NCI-H128 (cell line): ENCODE measurements at regions not wholly inside any gene's neighbourhood (a gene's known extent, or its start where the extent isn't known, plus 50 kb on each side); places are given as distances from the start of the nearest gene placed in this dataset.
"Not testable (repeated sequence)": the region's sequence is repeated elsewhere in the genome, so short reads cannot be mapped to it uniquely, and the experiment has no call there.

ENCODE experiments used
- DNase-seq: peaks from one replicate; lab custom pipeline; 2025; ENCODE audit not compliant: unreplicated experiment; lab: John Stamatoyannopoulos, UW

- no peak for DNase-seq
Observed at GRCh38 chr6:146984251-146984924, 219.8 kb upstream of the STXBP5 start.

DNA sequence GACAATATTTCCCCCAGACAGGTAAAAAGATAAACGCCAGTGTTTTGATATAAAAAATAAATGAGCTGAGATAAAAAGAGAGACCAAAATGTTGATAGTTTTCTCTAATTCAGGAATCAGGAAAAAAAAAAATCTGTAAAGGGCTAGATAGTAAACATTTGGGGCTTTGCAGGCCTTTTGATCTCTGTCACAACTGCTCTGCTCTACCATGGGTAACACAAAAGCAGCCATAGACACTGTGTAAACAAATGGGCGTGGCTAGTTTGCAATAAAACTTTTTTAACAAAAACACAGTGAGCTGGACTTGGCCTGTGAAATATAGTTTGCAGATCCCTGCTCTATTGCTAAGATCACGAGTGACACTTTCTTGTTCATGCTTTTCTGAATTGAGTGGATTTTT lies 219.1 kb upstream of the STXBP5 start:
- no peak for DNase-seq

- no peak for DNase-seq
Observed at GRCh38 chr6:146985966-146986365, 218.3 kb upstream of the STXBP5 start.

GRCh38 chr6:146987938-146988337 lies 216.3 kb upstream of the STXBP5 start:
- not testable (repeated sequence) for DNase-seq

- no peak for DNase-seq
Observed at GRCh38 chr6:146989860-146990259, 214.4 kb upstream of the STXBP5 start.

- no peak for DNase-seq
Observed at GRCh38 chr6:146990284-146990683, 213.9 kb upstream of the STXBP5 start.

- DNase-seq: no peak
Observed at GRCh38 chr6:146990821-146991798, 213.1 kb upstream of the STXBP5 start.

GRCh38 chr6:146997062-146997461 lies 207.2 kb upstream of the STXBP5 start:
- no peak for DNase-seq

DNA sequence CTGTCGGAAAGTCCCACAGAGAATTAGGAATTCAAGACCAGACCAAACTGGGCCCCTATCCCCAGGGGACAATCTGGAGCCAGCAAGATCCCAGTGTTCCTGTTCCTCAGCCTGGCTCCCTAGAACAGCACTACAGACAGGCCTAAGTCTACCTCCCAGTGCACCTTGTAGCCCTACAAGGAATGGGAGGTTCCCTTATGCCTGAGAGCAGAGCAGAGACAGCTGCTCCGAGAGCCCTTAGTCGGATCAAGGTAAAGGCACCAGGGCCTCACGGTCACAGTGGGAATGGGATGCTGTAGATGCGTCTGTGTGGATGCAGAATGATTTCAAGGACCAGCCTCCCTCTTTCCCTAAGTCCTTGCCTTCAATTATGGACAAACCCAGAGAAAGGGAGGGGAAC lies 204.5 kb upstream of the STXBP5 start:
- no peak for DNase-seq

GRCh38 chr6:147000545-147001488 lies 203.4 kb upstream of the STXBP5 start:
- no peak for DNase-seq

DNA sequence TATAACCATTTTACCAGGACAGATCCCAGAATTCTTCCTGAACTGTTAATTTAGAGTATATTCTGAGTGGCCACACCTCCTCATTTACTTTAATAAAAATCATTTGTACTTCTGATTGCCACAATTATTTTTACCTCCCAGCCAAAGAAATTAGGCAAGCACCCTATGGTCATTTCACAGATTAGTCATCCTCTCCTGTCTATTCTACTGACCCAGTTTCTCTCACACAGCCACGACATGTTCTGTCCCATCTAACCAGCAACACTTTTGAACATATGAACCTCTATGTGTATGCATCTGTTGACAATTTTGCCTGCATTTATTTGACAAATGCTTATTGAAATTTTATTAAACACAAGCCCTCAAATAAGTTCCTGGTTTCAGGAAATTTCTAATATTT lies 202.6 kb upstream of the STXBP5 start:
- DNase-seq: no peak

DNA sequence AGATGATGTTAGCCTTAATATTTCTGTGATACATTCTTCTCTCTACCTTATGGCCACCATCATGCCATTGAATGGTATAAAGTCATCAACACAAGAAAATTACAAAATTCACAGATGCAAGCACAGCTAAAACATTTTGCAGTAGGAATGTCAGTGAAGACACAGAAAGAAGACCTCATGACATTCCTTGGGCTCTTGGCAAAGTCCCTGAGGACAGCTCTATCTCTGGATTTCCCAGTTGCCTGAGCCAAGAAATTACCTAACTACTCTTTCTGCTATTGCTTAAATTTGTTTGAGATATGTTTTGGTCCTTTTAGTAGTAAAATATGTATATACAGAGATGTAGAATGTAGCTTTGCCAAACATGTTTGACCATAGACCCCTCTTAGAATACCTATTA lies 201.0 kb upstream of the STXBP5 start:
- no peak for DNase-seq

DNA sequence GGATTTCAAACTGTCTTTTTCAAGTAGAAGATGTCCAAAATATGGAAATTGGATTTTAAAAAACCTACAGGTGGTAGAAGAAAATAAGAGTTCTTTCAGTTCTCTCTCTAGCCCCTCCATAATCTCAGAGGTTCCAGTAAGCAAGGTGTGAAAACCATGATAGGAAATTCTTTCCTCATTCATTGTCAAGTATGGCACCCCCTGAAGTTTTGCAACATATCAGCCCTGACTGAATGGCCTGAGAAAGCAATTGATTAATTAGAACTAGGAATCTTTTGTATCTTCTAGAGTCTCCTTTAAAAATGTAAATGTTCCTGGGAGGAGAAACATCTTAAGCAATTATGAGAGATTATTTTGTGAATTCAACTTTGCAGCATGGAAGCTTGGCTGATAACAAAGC lies 198.7 kb upstream of the STXBP5 start:
- no peak for DNase-seq

- DNase-seq: no peak
Observed at GRCh38 chr6:147007441-147007840, 196.8 kb upstream of the STXBP5 start.

DNA sequence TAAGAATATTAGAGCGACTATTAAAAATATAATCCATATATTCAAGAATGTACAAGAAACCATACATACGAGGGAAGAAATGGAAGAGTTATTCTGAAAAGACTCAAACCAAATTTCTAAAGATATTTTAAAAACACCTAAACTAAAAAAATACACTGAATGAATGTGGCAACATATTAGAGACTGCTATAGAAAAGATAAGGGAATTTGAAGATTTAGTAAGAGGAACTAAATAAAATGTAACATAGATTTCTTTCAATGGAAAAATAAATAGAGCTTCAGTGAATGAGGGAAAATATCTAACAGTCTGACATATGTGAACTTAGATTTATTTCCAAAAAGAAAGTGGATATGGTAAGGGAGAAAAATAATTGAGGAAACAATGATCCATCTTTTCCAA lies 194.9 kb upstream of the STXBP5 start:
- DNase-seq: no peak

- DNase-seq: no peak
Observed at GRCh38 chr6:147015674-147016073, 188.5 kb upstream of the STXBP5 start.

DNA sequence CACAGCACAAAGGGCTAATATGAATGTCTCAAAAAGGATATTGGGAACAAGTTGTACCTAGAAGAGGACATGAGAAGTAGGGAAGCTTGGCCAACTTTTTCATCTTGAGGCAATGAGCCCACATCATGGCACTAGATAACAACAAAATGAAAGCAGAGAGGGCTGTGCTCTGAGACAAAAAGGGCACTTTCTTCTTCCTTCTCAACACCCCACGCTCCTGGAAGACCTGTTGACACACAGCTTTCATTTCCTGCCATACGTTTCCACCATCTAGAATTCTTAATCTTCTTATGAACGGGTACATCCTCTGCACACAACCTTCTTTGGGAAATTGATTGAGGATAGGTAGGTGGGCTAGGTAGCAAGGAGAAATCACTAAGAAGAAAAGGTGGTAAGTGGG lies 187.8 kb upstream of the STXBP5 start:
- DNase-seq: no peak

DNA sequence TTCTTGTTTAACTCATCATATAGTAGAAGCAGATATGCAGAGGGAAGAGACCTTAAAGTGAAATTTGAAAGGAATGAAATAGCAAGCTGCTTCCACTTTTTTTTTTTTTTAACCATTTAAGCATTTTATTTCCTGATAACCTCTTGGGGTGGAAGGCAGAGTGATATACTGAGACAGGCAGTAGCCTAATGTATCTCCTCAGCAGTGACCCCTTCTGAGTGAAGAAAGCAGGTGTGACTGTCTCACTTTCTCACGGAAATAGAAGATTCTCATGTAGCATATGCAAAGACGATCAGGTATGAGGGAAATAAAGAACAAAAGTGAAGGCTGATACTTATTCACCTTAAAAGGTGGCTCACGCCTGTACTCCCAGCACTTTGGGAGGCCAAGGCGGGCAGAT lies 187.1 kb upstream of the STXBP5 start:
- no peak for DNase-seq

GRCh38 chr6:147019001-147019400 lies 185.2 kb upstream of the STXBP5 start:
- no peak for DNase-seq

- DNase-seq: no peak
Observed at GRCh38 chr6:147022041-147022440, 182.2 kb upstream of the STXBP5 start.

GRCh38 chr6:147023148-147023547 lies 181.1 kb upstream of the STXBP5 start:
- DNase-seq: no peak
